NOMO-1 (cell line): ENCODE measurements at regions not wholly inside any gene's neighbourhood (a gene's known extent, or its start where the extent isn't known, plus 50 kb on each side); places are given as distances from the start of the nearest gene placed in this dataset.

Experiments used
- DNase-seq, 2 experiments: peaks; one replicate each; lab custom pipeline; 2025; ENCODE audit not compliant: unreplicated experiment in 2 of 2; lab: John Stamatoyannopoulos, UW

DNA sequence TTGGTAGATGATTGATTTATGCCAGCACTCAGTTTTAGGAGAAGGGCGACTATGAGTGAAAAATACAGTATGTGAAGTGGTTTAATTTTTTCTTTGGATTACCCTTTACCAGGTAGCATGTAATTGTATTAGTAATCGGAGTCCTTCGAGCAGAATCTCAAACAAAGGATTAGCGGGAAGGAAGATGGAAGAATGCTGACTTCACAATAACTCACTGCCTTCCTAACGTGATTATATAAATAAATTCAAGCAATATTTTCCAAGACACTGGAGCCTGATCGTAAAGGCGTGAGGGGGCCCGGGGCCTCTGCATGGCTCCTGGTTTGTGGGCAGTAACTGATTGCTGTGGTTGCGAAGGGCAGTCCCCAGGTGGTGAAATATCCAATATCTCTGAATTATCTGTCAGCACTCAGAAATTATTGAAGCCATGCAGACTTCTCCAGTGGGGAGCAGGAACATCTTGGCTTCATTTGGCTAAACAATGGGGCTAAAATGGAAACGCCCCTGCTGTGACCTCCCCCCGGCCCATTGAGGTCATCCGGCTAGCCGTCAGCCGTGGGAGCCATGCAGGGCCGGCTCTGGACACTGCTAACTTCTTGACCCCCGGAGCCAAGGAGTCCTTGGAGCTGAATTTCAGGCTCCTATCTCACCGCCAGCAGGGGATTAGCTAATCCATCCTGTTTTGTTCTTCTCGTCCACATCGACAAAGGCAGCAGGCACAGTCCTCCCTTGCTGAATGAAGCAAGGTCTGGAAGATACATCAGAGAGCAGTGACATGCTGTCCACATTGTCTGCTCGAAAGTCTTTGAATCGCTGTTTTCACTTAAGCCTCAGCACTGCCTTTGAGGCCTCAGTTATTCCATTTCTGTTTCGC is 295.9 kb upstream of the N4BP1 start:
- DNase-seq: no peak

DNA sequence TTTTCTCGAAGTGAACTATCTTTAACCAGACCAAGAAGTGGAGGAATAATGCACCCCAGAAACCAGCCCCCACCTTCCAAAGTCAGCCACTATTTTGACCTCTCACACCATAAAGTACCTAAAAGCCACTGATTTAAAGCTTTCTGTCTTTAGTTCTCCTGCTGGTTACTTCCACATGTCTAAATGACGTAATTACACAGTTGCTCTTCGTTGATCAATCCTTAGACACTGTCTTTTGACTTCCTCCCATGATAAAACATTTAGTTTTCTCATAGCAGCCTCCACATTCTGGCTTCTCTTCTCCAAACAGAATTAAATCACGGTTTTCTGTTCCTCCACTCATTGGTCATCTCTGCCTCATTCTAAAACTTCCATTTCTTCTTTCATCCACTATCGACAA is 294.4 kb upstream of the N4BP1 start:
- no peak for DNase-seq

DNA sequence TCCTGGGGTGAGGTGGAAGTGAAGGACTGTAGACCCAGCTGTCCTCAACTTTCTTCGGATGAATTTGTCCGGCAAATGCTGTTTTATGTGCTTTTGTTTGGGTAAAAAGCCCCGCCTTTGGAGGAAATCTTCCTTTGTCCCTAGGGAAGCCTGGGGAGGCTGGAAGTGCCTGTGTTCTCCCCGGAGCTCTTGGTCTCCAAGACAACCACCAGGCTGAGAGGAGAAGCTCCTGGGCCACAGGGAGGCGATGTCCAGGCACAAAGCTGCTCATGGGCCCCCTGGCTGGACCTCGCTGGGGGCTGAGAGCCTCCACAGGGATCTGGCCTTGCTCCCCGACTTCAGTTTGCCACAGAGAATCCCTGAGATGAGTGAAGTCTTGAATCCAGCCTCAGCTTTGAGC is 293.1 kb upstream of the N4BP1 start:
- no peak for DNase-seq

GRCh38 chr16:48901712-48902374 is 291.9 kb upstream of the N4BP1 start:
- no peak for DNase-seq

GRCh38 chr16:48899500-48899899 is 289.5 kb upstream of the N4BP1 start:
- DNase-seq: no peak

GRCh38 chr16:48897698-48898205 is 287.8 kb upstream of the N4BP1 start:
- DNase-seq: no peak

DNA sequence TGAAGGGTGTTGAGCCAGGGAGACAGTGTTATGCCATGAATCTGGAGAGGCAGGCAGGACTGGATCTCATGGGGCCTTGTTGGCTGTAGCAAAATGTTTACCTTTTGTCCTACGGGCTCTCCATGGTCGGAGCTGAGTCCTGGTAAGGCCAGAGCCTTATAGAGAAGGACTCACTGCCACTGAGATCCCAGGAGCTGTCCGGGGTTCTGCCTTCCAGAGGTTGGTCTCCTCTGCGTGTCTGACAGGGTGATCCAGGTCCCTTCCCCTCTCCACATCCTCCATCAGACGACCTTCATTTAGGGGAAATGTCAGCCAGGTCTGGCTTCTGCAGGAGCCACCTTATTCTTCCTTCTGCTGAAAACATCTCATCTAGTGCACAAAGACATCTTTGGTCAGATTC is 285.2 kb upstream of the N4BP1 start:
- no peak for DNase-seq

GRCh38 chr16:48892893-48893292 is 282.9 kb upstream of the N4BP1 start:
- DNase-seq: no peak

- no peak for DNase-seq
Measured at GRCh38 chr16:48887646-48888210, 277.7 kb upstream of the N4BP1 start.

DNA sequence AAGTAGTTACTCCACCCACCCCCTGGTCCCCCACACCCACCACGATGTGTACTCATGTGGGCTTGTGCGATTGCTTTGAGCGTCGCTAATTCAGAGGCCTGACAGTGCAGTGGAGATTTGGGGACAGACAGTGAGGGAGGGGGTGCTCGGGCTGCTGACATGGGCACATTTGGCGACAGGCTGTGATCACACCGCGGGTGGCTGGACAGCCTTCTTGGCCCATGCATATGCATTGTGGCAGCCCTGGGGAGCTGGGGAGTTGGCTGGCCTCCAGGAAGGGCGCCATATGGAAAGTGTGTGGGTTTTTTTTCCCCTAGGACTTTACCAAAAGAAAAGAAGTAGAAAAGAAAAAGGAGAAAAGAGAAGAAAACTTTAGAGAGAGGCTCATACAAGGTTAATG is 275.5 kb upstream of the N4BP1 start:
- DNase-seq: no peak

GRCh38 chr16:48881272-48881671 is 271.3 kb upstream of the N4BP1 start:
- DNase-seq: no peak

- DNase-seq: no peak
Measured at GRCh38 chr16:48879223-48880122, 269.5 kb upstream of the N4BP1 start.

- DNase-seq: no peak
Measured at GRCh38 chr16:48877946-48878345, 268.0 kb upstream of the N4BP1 start.

DNA sequence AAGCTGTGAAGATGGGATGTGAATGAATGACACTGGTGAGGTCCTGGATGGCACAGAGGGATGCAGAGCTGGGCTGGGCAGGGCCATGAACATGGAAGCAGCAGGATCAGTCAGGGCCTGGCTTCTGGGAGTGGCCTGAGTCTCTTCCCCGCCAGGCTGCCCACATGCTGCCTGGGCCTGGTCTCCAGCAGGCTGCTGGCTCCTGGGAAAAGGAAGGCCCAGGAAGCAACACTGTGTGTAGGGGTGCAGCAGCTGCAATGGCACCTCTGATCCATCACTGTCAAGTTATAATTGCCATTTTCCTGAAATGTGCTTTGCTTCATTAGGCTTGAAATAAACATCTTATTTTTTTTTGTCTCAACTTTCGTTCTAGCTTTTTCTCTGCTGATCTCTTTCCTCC is 260.2 kb upstream of the N4BP1 start:
- no peak for DNase-seq

GRCh38 chr16:48865520-48865919 is 255.5 kb upstream of the N4BP1 start:
- DNase-seq: no peak

- DNase-seq: no peak
Measured at GRCh38 chr16:48864055-48864454, 254.1 kb upstream of the N4BP1 start.

DNA sequence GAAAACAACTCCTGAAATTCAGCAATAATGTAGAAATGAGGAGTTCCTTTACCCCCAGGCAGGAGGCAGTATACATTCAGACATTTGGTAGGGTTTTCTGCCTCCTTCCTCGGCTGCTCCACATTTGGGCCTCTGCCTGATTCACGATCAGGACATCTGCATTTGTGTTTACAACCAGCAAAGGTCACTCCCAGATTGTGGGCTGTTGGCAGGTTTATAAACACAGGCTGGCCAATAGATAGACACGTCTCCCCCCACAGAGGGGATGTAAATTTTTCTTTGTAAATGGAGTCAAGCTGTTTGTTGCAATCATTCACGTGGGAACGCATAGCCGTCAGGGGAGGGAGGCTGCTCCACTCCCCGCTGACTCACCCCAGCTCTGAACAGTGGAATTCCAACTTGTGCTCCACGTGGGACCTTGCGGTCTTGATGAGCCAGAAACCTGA is 252.1 kb upstream of the N4BP1 start:
- DNase-seq: no peak

GRCh38 chr16:48860341-48860740 is 250.4 kb upstream of the N4BP1 start:
- DNase-seq: no peak

GRCh38 chr16:48852951-48853350 is 243.0 kb upstream of the N4BP1 start:
- DNase-seq: no peak

- no peak for DNase-seq
Measured at GRCh38 chr16:48852458-48852857, 242.5 kb upstream of the N4BP1 start.
